ENCODE measurements at regions not wholly inside any gene's neighbourhood (a gene's known extent, or its start where the extent isn't known, plus 50 kb on each side); places are given as distances from the start of the nearest gene placed in this dataset.
"Not testable (repeated sequence)": the region's sequence is repeated elsewhere in the genome, so short reads cannot be mapped to it uniquely, and the experiment has no call there.

GRCh38 chr4:81314196-81314896, 99.3 kb upstream of the PRKG2 start:
- no peak for DNase-seq

- DNase-seq: no peak
Measured at GRCh38 chr4:81307991-81308390, 93.0 kb upstream of the PRKG2 start.

GRCh38 chr4:81304871-81305270, 89.8 kb upstream of the PRKG2 start:
- DNase-seq: no peak

- not testable (repeated sequence) for DNase-seq
Measured at GRCh38 chr4:81300352-81300751, 85.3 kb upstream of the PRKG2 start.

DNA sequence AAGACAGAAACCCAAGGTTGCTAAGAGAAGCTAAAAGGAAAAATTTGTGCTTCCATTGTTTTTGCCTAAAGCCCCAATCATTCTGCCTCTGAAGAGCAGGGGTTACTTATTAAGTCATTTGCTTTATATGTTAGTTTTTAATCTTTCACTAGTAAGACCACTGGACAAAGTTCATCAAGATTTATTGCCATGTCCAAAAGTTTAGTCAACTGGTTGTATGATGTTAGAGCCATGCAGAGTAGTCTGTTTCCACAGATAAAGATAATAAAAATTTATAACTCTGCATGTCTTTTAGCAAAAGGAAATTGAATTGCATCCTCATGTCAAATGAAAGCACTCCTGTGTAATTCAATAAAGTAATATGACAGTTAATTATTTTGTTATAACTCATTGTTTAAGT, 75.8 kb upstream of the PRKG2 start:
- no peak for DNase-seq

DNA sequence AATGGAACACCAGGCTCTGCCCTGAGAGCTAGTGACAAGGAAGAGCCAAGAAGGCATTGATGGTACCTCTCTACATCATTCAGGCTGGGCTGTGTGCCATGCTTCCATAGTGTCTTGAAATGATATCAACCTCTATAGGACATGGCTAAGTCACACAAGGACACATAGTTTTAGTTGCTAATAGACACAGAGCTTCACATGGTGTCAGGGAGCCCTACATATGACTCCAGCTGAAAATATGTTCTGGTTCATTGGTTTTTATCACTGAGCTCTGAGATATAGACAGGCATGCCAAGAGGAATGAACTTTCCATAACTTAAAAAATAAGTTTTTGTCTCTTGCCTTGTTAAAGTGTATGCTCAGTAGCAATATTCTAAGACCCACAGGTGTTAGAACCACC, 72.1 kb upstream of the PRKG2 start:
- DNase-seq: no peak

- no peak for DNase-seq
Measured at GRCh38 chr4:81282131-81282530, 67.1 kb upstream of the PRKG2 start.

GRCh38 chr4:81274460-81274859, 59.4 kb upstream of the PRKG2 start:
- DNase-seq: no peak

DNA sequence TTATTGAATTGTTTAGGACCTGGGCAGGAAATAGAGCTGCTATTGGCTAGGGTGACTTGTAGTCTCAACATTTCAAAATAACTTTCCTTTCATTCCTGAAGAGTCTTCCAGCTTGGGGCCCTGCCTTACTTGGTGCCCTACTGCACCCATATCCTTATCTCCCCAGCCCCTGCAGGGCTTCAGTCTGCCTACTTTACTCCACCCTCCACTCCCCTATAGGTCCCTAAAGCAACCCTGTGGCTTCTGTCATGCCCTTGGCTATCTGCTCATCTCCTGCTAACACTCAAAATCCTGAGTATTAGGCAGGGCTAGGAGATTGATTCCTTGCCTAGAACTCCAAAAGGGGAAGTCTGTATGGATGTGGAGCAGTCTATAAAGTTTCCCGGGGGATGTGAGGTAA, 57.6 kb upstream of the PRKG2 start:
- no peak for DNase-seq

All from activated CD4-positive, alpha-beta T cell treated with anti-CD3 and anti-CD28 coated beads, Interleukin-2, amount 50 U/mL, for 1 hour (primary cell).